Naive thymus-derived CD4-positive, alpha-beta T cell (primary cell): ENCODE measurements at regions not wholly inside any gene's neighbourhood (a gene's known extent, or its start where the extent isn't known, plus 50 kb on each side); places are given as distances from the start of the nearest gene placed in this dataset. TPM values are rescaled to one million over a fixed set of nuclear protein-coding genes. Genes with fewer than 3 reads are reported as not detected.

Source experiments
- microRNA-seq: library from miRNA; unstranded; fragments of <30 nt; microRNA quantifications from one replicate; pipeline ENCODE4 v1.2.0, GENCODE V29; 2022; ENCODE audit warnings: borderline microRNAs expressed

Small RNA genes lying in the stretch of these regions (microRNA-seq; reads per million reads assigned to microRNA genes)
- not detected for gene MIR4776-1
- gene MIR4776-2: not detected
